Immature natural killer cell (primary cell): ENCODE measurements at regions not wholly inside any gene's neighbourhood (a gene's known extent, or its start where the extent isn't known, plus 50 kb on each side); places are given as distances from the start of the nearest gene placed in this dataset.
A peak's percentile ranks its signal among the peaks of the same experiment; 100 is the strongest.

Experiments
- DNase-seq, 3 donors: peaks; one replicate each; pipeline ENCODE4 v3.0.0; 2022; ENCODE audit warnings: mixed read lengths in 1 of 3
- H3K27ac Mint-ChIP-seq, 6 donors: one replicate each; pipeline ENCODE4 v1.8.0; 2020; ENCODE audit warnings: mixed read lengths in 6 of 6, mild to moderate bottlenecking in 5 of 6, inconsistent platforms in 4 of 6, moderate library complexity in 3 of 6
- H3K27me3 Mint-ChIP-seq, 3 donors: one replicate each; pipeline ENCODE4 v1.8.0; 2020 to 2021; ENCODE audit warnings: low read depth in 3 of 3, mild to moderate bottlenecking in 3 of 3, mixed read lengths in 3 of 3, moderate library complexity in 3 of 3, inconsistent platforms in 1 of 3
- H3K36me3 Mint-ChIP-seq, 3 donors: one replicate each; pipeline ENCODE4 v1.8.0; 2020; ENCODE audit warnings: mixed read lengths in 3 of 3, inconsistent platforms in 2 of 3, mild to moderate bottlenecking in 2 of 3
- H3K4me1 Mint-ChIP-seq, 2 donors: one replicate each; pipeline ENCODE4 v1.8.0; 2020; ENCODE audit warnings: inconsistent platforms in 2 of 2, mild to moderate bottlenecking in 2 of 2, mixed read lengths in 2 of 2, moderate library complexity in 1 of 2
- H3K4me3 Mint-ChIP-seq, 5 donors: one replicate each; pipeline ENCODE4 v1.8.0; 2020; ENCODE audit warnings: mild to moderate bottlenecking in 5 of 5, mixed read lengths in 5 of 5, inconsistent platforms in 3 of 5, moderate library complexity in 3 of 5
- H3K9me3 Mint-ChIP-seq, 6 donors: one replicate each; pipeline ENCODE4 v1.8.0; 2020; ENCODE audit warnings: mild to moderate bottlenecking in 6 of 6, mixed read lengths in 6 of 6, inconsistent platforms in 4 of 6, moderate library complexity in 3 of 6

DNA sequence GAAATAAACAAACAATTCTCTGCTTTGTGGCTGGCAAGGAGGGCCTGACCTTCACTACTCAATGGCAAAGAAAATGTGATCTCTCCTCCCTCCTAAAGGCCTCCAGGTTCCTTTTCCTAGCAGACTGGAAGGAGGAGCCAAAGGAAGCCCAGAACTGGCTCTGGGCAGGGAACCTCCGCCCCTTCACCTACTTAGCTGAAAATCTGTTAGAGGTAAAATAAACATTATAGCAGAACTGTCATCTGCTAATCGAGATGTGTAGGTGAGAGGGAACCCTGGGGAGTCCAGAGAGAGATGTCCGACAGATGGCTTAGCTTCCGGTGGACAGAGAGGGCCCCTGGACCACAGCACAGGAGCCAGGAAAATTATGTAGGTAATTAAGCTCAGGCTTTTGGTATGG is 75.2 kb upstream of the KCNA3 start:
- Mint-ChIP-seq H3K27ac (no peak overlapping the region), H3K4me3 (no peak overlapping the region), H3K4me1 (no peaks in the 10 kb centered on the region), H3K36me3 (no peaks in the 10 kb centered on the region), H3K9me3 (no peaks in the 10 kb centered on the region), H3K27me3 (peaks cover 2 to 20% (median 3%) of the 10 kb centered on the region in 3 donors)
- no peak for DNase-seq

GRCh38 chr1:110746644-110747259 is 72.0 kb upstream of the KCNA3 start:
- Mint-ChIP-seq H3K4me3 (no peak overlapping the region), H3K9me3 (no peaks in the 10 kb centered on the region), H3K27ac (no peak overlapping the region), H3K36me3 (no peaks in the 10 kb centered on the region), H3K27me3 (peaks cover 3 to 28% (median 5%) of the 10 kb centered on the region in 3 donors), H3K4me1 (no peaks in the 10 kb centered on the region)
- peak; percentile 41 to 62 (median 55) for DNase-seq

DNA sequence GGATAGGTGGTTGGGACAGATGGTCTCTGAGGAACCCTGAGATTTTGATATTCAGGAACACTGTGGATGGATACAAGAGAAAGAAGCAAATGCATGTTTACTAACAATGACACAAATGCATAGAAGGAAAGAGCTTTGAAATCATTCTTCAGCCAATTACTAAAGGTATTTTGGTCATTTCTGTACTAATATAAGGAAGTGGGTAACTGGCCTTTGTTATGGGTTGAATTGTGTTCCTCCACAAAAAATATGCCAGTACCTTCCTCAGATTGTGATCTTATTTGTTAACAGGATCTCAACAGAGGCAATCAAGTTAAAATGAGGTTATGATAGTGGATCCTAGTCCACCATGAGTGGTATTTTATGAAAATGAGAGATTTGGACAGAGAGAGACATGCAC is 68.7 kb upstream of the KCNA3 start:
- no peak for DNase-seq
- Mint-ChIP-seq H3K36me3 (no peaks in the 10 kb centered on the region), H3K9me3 (no peaks in the 10 kb centered on the region), H3K27ac (no peak overlapping the region), H3K4me3 (no peak overlapping the region), H3K4me1 (no peaks in the 10 kb centered on the region), H3K27me3 (peaks cover 1 to 13% (median 5%) of the 10 kb centered on the region in 3 donors)

DNA sequence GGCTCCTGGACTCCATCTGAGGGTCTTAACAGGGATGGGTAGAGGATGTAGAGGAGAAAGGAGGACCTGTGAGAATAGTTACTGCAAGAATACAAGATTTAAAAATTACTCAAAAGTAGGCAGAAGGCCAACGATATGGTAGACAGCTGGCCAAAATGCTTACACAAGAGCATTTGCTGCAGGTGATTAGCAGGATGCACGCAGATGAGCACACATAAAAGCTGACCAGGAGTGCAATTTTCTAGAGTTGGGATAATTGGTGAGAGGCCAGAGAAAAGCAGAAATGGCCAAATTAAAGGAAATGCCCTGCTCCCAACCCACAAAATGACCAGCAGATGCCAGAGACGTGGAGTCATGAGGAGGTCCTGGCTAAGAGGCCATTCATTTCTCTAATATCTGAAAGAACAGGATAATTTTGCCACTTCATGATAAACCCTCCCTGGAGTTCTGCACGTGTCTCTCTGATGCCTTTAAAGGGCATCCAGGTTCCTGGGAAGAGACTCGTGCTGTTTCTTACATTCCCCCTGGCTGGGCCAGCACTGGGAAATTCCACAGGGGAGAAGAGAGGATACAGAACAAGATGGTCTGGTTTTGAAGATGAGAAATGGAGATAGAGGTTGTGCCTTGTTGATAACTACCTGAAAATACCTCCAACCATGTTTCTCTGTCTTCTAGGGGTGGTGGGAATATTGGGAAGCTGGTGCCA is 62.3 kb upstream of the KCNA3 start:
- Mint-ChIP-seq H3K4me1 (no peaks in the 10 kb centered on the region), H3K27ac (no peak overlapping the region), H3K9me3 (no peaks in the 10 kb centered on the region), H3K4me3 (no peak overlapping the region), H3K27me3 (peaks cover 0 to 6% (median 0%) of the 10 kb centered on the region in 3 donors), H3K36me3 (no peaks in the 10 kb centered on the region)
- DNase-seq: no peak

DNA sequence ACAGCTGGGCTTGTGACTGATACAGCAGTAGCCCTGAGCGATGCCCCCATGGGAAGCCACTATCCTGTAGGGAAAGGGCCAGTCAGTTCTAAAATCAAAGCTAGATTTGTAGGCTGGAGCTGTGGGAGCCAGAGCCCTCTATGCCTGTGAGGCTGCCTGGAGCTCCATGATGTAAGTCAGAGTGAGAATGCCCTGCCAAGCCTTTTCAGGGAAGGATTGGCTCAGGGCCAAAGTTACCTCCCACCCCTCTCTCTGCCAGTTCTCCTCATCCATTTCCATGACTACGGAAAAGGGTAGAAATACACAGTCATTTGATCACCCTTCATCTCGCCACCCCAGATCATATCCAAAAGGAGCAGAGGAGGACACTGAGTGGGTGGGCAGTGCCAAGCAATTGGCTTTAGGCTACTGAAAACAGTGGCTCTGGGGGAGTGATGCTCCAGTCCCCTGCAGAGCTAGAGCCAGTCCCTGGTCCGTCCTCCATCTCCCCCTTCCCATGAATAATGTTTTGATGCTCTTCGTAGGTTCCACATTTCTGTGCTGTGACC is 59.5 kb upstream of the KCNA3 start:
- DNase-seq: no peak
- Mint-ChIP-seq H3K36me3 (no peaks in the 10 kb centered on the region), H3K27ac (no peak overlapping the region), H3K27me3 (peaks cover 0 to 8% (median 4%) of the 10 kb centered on the region in 3 donors), H3K4me3 (no peak overlapping the region), H3K4me1 (no peaks in the 10 kb centered on the region), H3K9me3 (no peaks in the 10 kb centered on the region)

DNA sequence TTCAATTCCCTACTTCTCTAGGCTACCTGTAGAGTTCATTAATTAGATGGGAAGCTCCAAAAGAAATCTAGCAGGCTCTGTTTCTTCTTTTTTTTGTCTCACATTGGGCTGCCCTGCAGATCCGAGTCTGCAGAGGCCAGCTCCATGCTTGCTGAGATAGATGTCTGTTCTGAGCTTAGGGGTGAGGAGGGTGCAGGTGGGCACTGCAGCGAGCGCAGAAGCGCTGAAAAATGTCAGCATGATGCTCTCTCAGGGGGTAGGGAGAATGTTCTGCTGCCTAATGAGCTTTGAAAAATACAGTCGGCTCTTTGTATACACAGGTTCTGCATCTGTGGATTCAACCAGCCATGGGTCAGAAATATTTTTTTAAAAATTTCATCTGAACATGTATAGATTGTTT is 56.8 kb upstream of the KCNA3 start:
- Mint-ChIP-seq H3K4me1 (peaks cover 13% of the 10 kb centered on the region in 2 donors), H3K27ac (no peak overlapping the region)
- no peak for DNase-seq

GRCh38 chr1:110728388-110729001 is 53.8 kb upstream of the KCNA3 start:
- H3K4me3 Mint-ChIP-seq: no peak overlapping the region
- peaks cover 0 to 7% (median 2%) of the 10 kb centered on the region in 3 donors for H3K27me3 Mint-ChIP-seq
- DNase-seq: no peak
- H3K27ac Mint-ChIP-seq: peak overlapping the region in 1 of 6 donors; percentile 26
- H3K4me1 Mint-ChIP-seq: peaks cover 25% of the 10 kb centered on the region in 2 donors
- no peaks in the 10 kb centered on the region for H3K36me3 Mint-ChIP-seq
- no peaks in the 10 kb centered on the region for H3K9me3 Mint-ChIP-seq

More for the DNA sequence above, 56.8 kb upstream of the KCNA3 start:
- H3K27me3 Mint-ChIP-seq: peaks cover 0 to 8% (median 4%) of the 10 kb centered on the region in 3 donors
- no peak overlapping the region for H3K4me3 Mint-ChIP-seq
- no peaks in the 10 kb centered on the region for H3K36me3 Mint-ChIP-seq
- no peaks in the 10 kb centered on the region for H3K9me3 Mint-ChIP-seq

GRCh38 chr1:110727246-110727645 is 52.5 kb upstream of the KCNA3 start:
- no peak for DNase-seq
- H3K9me3 Mint-ChIP-seq: no peaks in the 10 kb centered on the region
- H3K36me3 Mint-ChIP-seq: no peaks in the 10 kb centered on the region
- H3K27ac Mint-ChIP-seq: peak overlapping the region; percentile 13 to 83 (median 81)
- peaks cover 0 to 7% (median 2%) of the 10 kb centered on the region in 3 donors for H3K27me3 Mint-ChIP-seq
- H3K4me3 Mint-ChIP-seq: peak overlapping the region in 4 of 5 donors; percentile 64 to 76 (median 66)
- H3K4me1 Mint-ChIP-seq: peaks cover 25% of the 10 kb centered on the region in 2 donors

GRCh38 chr1:110726755-110727154 is 52.0 kb upstream of the KCNA3 start:
- H3K36me3 Mint-ChIP-seq: no peaks in the 10 kb centered on the region
- H3K27me3 Mint-ChIP-seq: peaks cover 0 to 7% (median 2%) of the 10 kb centered on the region in 3 donors
- H3K4me3 Mint-ChIP-seq: peak overlapping the region; percentile 4 to 76 (median 64)
- peak in 1 of 3 donors; percentile 17 for DNase-seq
- H3K9me3 Mint-ChIP-seq: no peaks in the 10 kb centered on the region
- peak overlapping the region; percentile 13 to 83 (median 81) for H3K27ac Mint-ChIP-seq
- peaks cover 25% of the 10 kb centered on the region in 2 donors for H3K4me1 Mint-ChIP-seq
